Pancreas (tissue), 10 donors: ENCODE measurements at regions not wholly inside any gene's neighbourhood (a gene's known extent, or its start where the extent isn't known, plus 50 kb on each side); places are given as distances from the start of the nearest gene placed in this dataset.

Experiments used
- ATAC-seq, 4 donors: fragments of 200-7000 bp; cut with Tn5 transposase; one replicate each; pipeline versions ENCODE4 v1.8.0 to v1.9.1; 2020; ENCODE audit warnings: mild to moderate bottlenecking in 4 of 4, moderate library complexity in 4 of 4
- DNase-seq, 6 donors: peaks; one replicate each; pipeline ENCODE4 v3.0.0-alpha.2; 2020
- FAIRE-seq: peaks from 2 replicates; lab custom pipeline; 2012; peaks lifted over from hg19 to GRCh38; lab: Jason Lieb, UNC
- H3K27ac ChIP-seq, 4 donors: fragments of 200-600 bp; sonication (generic); 1 replicate in 3 of 4; 2 replicates in 1 of 4; pipeline versions ENCODE4 v1.5.0 to v1.8.0; 2020
- H3K27me3 ChIP-seq, 4 donors: fragments of 200-600 bp; one replicate each; pipeline ENCODE4 v1.8.0; 2021
- H3K36me3 ChIP-seq, 3 donors: fragments of 200-600 bp; sonication (generic) in 1 of 3; one replicate each; pipeline versions ENCODE4 v1.5.0 to v1.8.0; 2020 to 2021
- H3K4me1 ChIP-seq, 3 donors: fragments of 200-600 bp; one replicate each; pipeline ENCODE4 v1.8.0; 2021
- H3K4me3 ChIP-seq, 4 donors: fragments of 200-600 bp; sonication (generic) in 2 of 4; one replicate each; pipeline versions ENCODE4 v1.5.0 to v1.8.0; 2020 to 2021
- H3K9me3 ChIP-seq, 4 donors: fragments of 200-600 bp; one replicate each; pipeline ENCODE4 v1.8.0; 2021
- CTCF ChIP-seq, 4 donors: fragments of 200-600 bp; sonication (generic) in 3 of 4; IDR thresholded peaks; one replicate each; pipeline versions ENCODE4 v1.5.0 to v1.8.0; 2021; ENCODE audit warnings: antibody characterized with exemption in 4 of 4
- WGBS, 2 donors: extraction: QIAGEN DNeasy Blood & Tissue Kit; methylation state at CpG; one replicate each; pipeline ENCODE4 v1.1.7; 2013; 5-methylcytosine and 5-hydroxymethylcytosine counted together
- intact Hi-C, 3 donors: fragments of 100-400 bp; cut with DNase I; formaldehyde crosslinking; loops; one replicate each; pipeline versions ENCODE4 v1.11.1 to v1.14.2; 2022
- donor health status: healthy with polysubstance abuse.
- donor health status: DM: no; HTN: no; CAD: no; lungs with moderate emphysema.
- donor health status: DM: no; HTN: no; CAD: no.
- donor health status: control.
- donor health status: control.
- donor health status: Bipolar disorder and iron deficiency.
- donor health status: DM: yes; HTN: yes; CAD: no.
- donor health status: DM: no; HTN: no; CAD: no.
- donor health status: DM: no; HTN: no; CAD: no.
- donor health status: DM: yes; HTN: yes; CAD: no.

GRCh38 chr5:98608052-98608451, 165.4 kb upstream of the RGMB start:
- no peaks in the 10 kb centered on the region for H3K27me3 ChIP-seq
- ATAC-seq (no peak), FAIRE-seq (no peak), DNase-seq (no peak)
- no peak for TF ChIP-seq CTCF (IDR thresholded peaks at IDR 0.05)
- H3K36me3 ChIP-seq, result no peaks in the 10 kb centered on the region
- WGBS, 2 donors, result 65 to 66% methylated on average over 3 of the region's 3 CpGs
- no peak overlapping the region for H3K27ac ChIP-seq
- H3K4me1 ChIP-seq, result no peaks in the 10 kb centered on the region
- H3K4me3 ChIP-seq, result no peak overlapping the region
- peaks cover 0 to 3% (median 0%) of the 10 kb centered on the region in 4 donors for H3K9me3 ChIP-seq
- intact Hi-C loops, result no loop called here

GRCh38 chr5:98614341-98614740, 159.1 kb upstream of the RGMB start:
- Histone ChIP-seq H3K27me3 (no peaks in the 10 kb centered on the region), H3K9me3 (no peaks in the 10 kb centered on the region), H3K4me3 (no peak overlapping the region), H3K36me3 (no peaks in the 10 kb centered on the region), H3K27ac (no peak overlapping the region), H3K4me1 (no peaks in the 10 kb centered on the region)
- 49 to 52% methylated on average over 1 of the region's 1 CpG for WGBS, 2 donors
- ATAC-seq (no peak), DNase-seq (no peak), FAIRE-seq (no peak)
- no peak for TF ChIP-seq CTCF (IDR thresholded peaks at IDR 0.05)
- intact Hi-C loops, result no loop called here

- H3K9me3 ChIP-seq, result no peaks in the 10 kb centered on the region
- ATAC-seq (no peak), FAIRE-seq (no peak), DNase-seq (no peak)
- no peak for TF ChIP-seq CTCF (IDR thresholded peaks at IDR 0.05)
- intact Hi-C loops, result no loop called here
- H3K27me3 ChIP-seq, result no peaks in the 10 kb centered on the region
- no peak overlapping the region for H3K4me3 ChIP-seq
- H3K4me1 ChIP-seq, result no peaks in the 10 kb centered on the region
- WGBS, 2 donors, result 78 to 87% methylated on average over 7 of the region's 7 CpGs
- no peaks in the 10 kb centered on the region for H3K36me3 ChIP-seq
- H3K27ac ChIP-seq, result no peak overlapping the region
Observed at GRCh38 chr5:98621821-98622220, 151.6 kb upstream of the RGMB start.

GRCh38 chr5:98624145-98624880, 149.2 kb upstream of the RGMB start:
- Histone ChIP-seq H3K9me3 (no peaks in the 10 kb centered on the region), H3K27me3 (no peaks in the 10 kb centered on the region), H3K4me1 (no peaks in the 10 kb centered on the region), H3K36me3 (no peaks in the 10 kb centered on the region), H3K27ac (no peak overlapping the region), H3K4me3 (no peak overlapping the region)
- FAIRE-seq (no peak), DNase-seq (no peak), ATAC-seq (no peak)
- no peak for TF ChIP-seq CTCF (IDR thresholded peaks at IDR 0.05)
- WGBS, 2 donors, result 60 to 76% methylated on average over 3 of the region's 3 CpGs
- intact Hi-C loops, result no loop called here

- no peak for TF ChIP-seq CTCF (IDR thresholded peaks at IDR 0.05)
- no peak overlapping the region for H3K27ac ChIP-seq
- DNase-seq (no peak), ATAC-seq (no peak), FAIRE-seq (no peak)
- H3K27me3 ChIP-seq, result no peaks in the 10 kb centered on the region
- H3K36me3 ChIP-seq, result no peaks in the 10 kb centered on the region
- no peaks in the 10 kb centered on the region for H3K4me1 ChIP-seq
- 83 to 85% methylated on average over 3 of the region's 3 CpGs for WGBS, 2 donors
- H3K4me3 ChIP-seq, result no peak overlapping the region
- intact Hi-C loops, result no loop called here
- no peaks in the 10 kb centered on the region for H3K9me3 ChIP-seq
Observed at GRCh38 chr5:98627121-98627520, 146.3 kb upstream of the RGMB start.
